Peyer's patch (tissue), 4 donors: ENCODE measurements at regions not wholly inside any gene's neighbourhood (a gene's known extent, or its start where the extent isn't known, plus 50 kb on each side); places are given as distances from the start of the nearest gene placed in this dataset.

Source experiments
- POLR2A ChIP-seq, 2 donors: fragments of 450-650 bp; IDR thresholded peaks; one replicate each; pipeline ENCODE4 v1.5.1; 2017; ENCODE audit warnings: antibody characterized with exemption in 2 of 2, mild to moderate bottlenecking in 2 of 2, moderate library complexity in 2 of 2
- TF ChIP-seq, protein P1 (sequence below), 6 experiments: fragments of 450-650 bp in 4 of 6; fragments of 200-600 bp in 2 of 6; sonication (generic) in 1 of 6; IDR thresholded peaks; one replicate each; pipeline ENCODE4 v1.5.1; 2017 to 2019; ENCODE audit warnings: antibody characterized with exemption in 6 of 6, mild to moderate bottlenecking in 3 of 6, moderate library complexity in 1 of 6

GRCh38 chr16:85504242-85504641 is 108.9 kb upstream of the GSE1 start:
- TF ChIP-seq POLR2A (IDR thresholded peaks at IDR 0.05) = no peak
- TF ChIP-seq, protein P1, sequence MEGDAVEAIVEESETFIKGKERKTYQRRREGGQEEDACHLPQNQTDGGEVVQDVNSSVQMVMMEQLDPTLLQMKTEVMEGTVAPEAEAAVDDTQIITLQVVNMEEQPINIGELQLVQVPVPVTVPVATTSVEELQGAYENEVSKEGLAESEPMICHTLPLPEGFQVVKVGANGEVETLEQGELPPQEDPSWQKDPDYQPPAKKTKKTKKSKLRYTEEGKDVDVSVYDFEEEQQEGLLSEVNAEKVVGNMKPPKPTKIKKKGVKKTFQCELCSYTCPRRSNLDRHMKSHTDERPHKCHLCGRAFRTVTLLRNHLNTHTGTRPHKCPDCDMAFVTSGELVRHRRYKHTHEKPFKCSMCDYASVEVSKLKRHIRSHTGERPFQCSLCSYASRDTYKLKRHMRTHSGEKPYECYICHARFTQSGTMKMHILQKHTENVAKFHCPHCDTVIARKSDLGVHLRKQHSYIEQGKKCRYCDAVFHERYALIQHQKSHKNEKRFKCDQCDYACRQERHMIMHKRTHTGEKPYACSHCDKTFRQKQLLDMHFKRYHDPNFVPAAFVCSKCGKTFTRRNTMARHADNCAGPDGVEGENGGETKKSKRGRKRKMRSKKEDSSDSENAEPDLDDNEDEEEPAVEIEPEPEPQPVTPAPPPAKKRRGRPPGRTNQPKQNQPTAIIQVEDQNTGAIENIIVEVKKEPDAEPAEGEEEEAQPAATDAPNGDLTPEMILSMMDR (IDR thresholded peaks at IDR 0.05) = no peak
